GM21576 (cell line): ENCODE measurements at regions not wholly inside any gene's neighbourhood (a gene's known extent, or its start where the extent isn't known, plus 50 kb on each side); places are given as distances from the start of the nearest gene placed in this dataset.

Experiments used
- ATAC-seq: cut with Tn5 transposase; IDR thresholded peaks from one replicate; pipeline ENCODE4 v1.9.1; 2021; ENCODE audit warnings: mild to moderate bottlenecking, moderate library complexity; ENCODE audit not compliant: unreplicated experiment

GRCh38 chr1:218804014-218804785 lies 369.5 kb upstream of the LYPLAL1 start:
- ATAC-seq: no peak

DNA sequence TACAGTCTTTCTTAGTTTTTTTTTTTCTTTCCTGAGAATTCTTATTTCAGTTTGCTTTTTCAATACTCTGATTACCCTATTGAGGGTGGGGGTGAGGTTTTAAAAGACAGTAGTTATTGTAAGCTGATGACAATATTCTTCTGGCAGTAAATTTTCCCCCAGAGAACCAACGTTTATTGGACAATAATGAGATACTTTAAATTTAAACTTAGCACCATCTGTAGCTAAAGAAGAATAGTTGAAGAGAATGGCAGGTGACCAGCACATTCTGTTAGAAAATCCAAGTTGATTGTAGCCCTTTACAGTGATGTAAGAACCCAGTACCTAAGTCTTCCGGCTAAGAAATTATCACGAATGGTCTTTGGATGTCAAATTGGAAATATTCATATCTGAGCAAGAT lies 364.6 kb upstream of the LYPLAL1 start:
- no peak for ATAC-seq

GRCh38 chr1:218809625-218810024 lies 364.1 kb upstream of the LYPLAL1 start:
- no peak for ATAC-seq

DNA sequence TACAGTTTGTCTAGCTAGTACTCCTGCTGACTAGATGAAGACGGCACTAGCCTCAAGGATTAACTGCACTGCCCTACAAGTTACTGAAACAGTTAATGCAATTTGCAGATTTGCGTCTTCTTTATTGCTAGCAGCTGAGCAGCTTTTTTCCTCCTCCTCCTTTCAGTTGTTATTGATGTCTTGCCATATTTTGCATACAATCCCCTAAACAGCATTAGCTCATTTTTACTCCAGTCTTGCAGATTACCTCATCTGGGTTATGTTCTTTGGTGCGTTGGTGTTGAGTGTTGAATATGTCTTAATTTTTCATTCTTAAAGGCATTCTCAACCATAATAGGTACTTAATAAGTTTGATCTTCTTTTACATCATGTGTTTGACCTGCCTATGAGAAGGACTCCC lies 363.4 kb upstream of the LYPLAL1 start:
- no peak for ATAC-seq

- ATAC-seq: no peak
Measured at GRCh38 chr1:218811497-218811896, 362.2 kb upstream of the LYPLAL1 start.

DNA sequence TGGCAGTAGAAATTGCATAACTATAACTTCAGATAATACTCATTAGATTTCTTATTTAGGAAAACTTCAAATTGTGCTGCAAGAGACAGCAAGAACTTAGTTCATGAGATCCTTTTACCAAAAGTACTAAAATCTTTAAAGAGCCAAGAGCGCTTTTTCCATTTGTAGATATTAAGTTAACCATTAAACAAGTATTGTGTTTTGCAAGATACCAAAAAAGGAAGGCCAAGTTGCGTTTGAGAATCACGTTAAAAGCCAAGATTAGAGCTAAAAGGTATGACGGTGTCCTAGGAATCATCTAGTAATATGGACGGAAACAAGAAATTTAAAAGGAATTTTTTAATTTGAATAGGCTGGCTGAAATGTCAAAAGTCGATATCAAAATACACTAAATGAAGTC lies 361.3 kb upstream of the LYPLAL1 start:
- no peak for ATAC-seq

DNA sequence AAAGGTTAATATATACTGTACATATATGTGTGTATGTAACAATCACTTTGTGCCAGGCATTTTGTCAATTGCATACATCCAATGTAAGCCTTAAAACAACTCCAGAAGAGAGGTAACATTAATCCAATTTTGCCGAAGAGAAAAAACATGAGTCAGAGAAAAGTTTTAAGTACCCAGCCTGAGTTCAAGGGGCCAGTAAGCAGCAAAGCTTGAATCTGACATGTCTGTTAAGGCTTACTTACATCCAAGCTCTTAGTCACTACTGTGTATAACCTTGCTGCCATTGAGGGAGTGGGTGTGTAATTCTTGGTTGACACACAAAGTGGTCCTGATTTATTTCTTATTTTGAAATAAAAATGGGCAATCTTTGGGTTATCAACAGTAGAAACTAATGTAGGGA lies 360.4 kb upstream of the LYPLAL1 start:
- ATAC-seq: no peak

DNA sequence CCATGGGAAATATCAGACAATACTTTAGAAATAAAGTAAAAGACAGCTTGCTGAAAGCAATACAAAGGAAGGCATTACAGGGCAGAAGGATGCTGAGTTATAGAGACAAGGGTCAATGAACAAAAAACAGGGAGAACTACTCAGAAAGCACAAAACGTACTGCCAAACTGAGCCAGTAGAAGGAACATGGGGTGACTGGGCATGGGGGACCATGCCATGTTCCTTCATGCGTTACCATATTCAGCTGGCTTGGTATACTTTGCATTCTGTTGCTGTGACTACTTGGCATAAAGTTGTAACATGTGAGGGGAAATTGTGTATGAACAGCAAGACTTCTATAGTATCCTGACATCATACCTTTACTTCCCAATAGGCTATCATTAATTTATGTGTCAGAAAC lies 358.6 kb upstream of the LYPLAL1 start:
- no peak for ATAC-seq

GRCh38 chr1:218817071-218817470 lies 356.6 kb upstream of the LYPLAL1 start:
- ATAC-seq: no peak

DNA sequence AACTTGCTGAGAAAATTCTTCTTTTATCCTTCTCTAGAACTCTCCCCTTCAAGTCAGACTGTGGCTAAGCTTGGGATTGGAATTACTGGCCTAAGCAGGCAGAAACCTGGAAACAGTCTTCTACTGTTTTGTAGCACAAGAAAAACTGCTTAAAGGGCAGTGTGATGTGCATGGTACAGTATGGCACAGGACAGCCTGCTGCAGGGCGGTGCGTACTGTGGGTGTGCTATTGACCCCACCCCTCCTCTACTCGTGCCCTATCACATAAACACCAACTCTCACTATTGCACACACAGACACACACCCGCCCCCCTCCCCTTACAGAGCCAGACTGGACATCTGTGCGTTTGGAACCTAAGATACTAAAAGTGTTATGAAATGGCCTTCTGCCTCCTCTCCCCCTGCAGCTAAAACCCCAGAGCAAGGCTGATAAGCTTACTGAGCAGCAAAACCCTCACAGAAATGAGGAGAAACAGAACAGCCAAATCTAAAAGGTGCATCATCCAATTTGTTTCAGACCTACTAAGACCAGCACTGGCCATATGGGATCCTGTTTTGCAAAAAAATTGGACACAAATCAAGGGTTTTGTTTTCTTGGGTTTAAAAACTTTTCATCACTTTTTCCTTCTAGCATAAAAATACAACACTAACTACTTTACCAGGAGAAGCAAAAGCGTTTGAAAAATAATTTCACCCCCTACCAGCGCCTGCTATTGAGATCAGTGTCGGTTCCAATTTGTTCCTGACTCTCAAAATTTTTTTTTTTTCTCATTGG lies 355.8 kb upstream of the LYPLAL1 start:
- ATAC-seq: no peak

GRCh38 chr1:218823291-218823900 lies 350.3 kb upstream of the LYPLAL1 start:
- no peak for ATAC-seq

DNA sequence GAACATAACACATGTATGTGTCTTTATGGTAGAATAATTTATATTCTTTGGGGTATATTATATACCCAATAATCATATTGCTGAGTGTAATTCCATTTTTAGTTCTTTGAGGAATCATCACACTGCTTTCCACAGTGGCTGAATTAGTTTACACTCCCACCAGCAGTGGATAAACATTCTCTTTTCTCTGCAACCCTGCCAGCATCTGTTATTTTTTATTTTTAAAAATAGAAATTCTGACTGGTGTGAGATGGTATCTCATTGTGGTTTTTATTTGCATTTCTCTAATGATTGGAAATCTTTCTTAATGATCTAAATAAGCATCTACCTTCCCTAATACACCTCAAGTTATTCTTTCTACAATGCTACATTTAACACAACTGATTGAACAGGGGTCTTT lies 346.2 kb upstream of the LYPLAL1 start:
- ATAC-seq: no peak

- ATAC-seq: no peak
Measured at GRCh38 chr1:218828125-218828650, 345.5 kb upstream of the LYPLAL1 start.

DNA sequence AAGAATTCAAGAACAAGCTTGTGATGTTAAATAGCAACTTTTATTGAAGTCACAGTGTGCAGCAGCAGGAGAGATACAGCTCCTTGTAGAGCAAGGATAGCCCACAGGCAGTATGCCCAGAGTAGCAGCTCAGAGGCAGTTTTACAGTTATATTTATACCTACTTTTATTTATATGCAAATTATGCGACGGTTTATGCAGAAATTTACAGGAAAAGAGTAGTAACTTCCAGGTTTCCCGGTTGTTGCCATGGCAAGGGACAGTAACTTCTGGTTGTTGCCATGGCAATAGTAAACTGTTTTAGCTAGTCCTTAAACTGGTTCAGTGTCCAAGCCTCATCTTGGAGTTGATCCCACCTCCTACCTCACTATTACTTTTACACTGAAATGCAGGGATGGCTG lies 344.6 kb upstream of the LYPLAL1 start:
- ATAC-seq: no peak

DNA sequence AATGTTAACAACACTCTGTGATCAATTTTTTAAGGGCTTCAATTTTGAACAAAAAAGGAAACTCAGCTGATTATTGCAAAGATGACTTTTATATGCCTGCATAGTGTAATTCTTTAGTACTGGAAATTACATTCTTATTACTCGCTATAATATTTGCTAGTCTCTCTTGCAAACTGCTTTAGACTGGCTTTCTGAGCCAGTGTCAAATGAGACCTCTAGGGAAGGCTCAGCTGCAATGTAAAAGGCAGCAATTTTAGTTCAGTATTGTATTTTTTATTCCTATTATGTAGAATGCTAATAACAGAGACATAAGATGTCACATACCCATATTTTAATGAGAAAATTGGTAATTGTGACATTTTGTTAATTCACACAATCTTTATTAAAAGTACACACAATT lies 338.1 kb upstream of the LYPLAL1 start:
- ATAC-seq: no peak

DNA sequence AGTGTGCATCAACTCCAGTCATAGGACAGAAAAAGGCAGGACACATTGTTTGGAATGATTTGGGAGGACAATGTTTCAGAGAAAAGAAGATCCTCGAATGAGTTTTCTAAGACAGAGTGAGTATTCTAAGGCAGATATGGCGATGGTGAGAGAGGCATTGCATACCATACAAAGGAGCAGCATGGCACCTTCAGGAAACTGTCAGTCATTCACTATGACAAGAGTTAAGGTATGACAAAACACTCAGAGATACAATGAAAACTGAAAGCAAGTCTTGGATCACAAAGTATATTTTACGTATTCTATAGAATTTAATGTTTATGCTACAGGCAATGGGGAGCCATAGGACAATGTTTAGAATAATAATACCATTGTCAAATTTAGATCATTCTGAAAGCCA lies 337.4 kb upstream of the LYPLAL1 start:
- ATAC-seq: no peak

GRCh38 chr1:218837051-218837450 lies 336.6 kb upstream of the LYPLAL1 start:
- no peak for ATAC-seq

GRCh38 chr1:218845589-218845988 lies 328.1 kb upstream of the LYPLAL1 start:
- no peak for ATAC-seq

DNA sequence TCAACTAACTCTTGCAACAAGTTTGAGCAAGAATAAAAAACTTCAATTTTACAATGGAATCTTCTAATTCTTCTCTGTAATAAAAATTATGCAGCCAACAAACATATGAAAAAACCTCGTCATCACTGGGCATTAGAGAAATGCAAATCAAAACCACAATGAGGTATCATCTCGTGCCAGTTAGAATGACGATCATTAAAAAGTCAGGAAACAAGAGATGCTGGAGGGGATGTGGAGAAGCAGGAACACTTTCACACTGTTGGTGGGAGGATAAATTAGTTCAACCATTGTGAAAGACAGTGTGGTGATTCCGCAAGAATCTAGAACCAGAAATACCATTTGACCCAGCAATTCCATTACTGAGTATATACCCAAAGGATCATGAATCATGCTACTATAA lies 327.5 kb upstream of the LYPLAL1 start:
- no peak for ATAC-seq

DNA sequence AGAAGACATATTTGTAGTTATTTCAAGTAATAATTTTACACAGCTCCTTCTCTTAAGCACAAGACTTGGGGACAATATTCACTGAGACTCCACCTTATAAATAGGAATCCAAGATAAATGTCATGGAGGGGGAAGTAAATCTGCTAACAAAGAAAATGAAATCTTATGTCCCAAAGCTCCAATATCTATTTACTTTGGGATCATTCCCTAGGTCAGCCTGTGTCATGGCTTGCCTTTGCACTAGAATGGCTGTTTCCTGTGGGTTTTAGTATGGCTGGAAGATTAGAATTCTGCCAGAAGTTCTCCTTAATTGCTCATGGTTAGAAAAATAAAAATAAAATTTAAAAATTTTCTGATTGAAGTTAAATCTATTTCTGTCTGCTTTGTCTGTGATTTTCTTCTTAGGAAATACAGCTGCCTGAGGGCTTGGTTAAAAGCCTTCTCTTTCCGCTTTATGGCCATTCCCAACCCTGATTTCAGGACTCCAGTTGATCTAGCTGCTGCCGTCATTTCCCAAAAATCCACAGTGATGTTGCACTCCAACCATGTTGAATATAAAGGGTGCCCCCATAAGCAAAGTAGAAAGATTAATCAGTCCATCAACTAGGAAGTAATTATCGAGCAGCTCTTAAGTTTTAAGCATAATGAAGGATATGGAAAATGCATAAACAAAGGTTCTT lies 326.4 kb upstream of the LYPLAL1 start:
- ATAC-seq: no peak

- ATAC-seq: no peak
Measured at GRCh38 chr1:218848009-218848408, 325.7 kb upstream of the LYPLAL1 start.
